Transverse colon (tissue), 4 donors: ENCODE measurements at regions not wholly inside any gene's neighbourhood (a gene's known extent, or its start where the extent isn't known, plus 50 kb on each side); places are given as distances from the start of the nearest gene placed in this dataset.

Source experiments
- POLR2A ChIP-seq: fragments of 450-650 bp; IDR thresholded peaks from one replicate; pipeline ENCODE4 v1.6.1; 2016; ENCODE audit warnings: antibody characterized with exemption, mild to moderate bottlenecking, moderate library complexity
- POLR2AphosphoS5 ChIP-seq, 3 donors: sonication (generic); formaldehyde crosslinking; IDR thresholded peaks; one replicate each; pipeline ENCODE4 v1.6.1; 2016; ENCODE audit warnings: antibody characterized with exemption in 3 of 3
- TF ChIP-seq, protein P1 (sequence below), 5 experiments: fragments of 200-600 bp in 3 of 5; fragments of 450-650 bp in 2 of 5; sonication (generic) in 3 of 5; IDR thresholded peaks; 1 replicate in 2 of 5; 2 replicates in 3 of 5; pipeline ENCODE4 v1.5.1; 2016 to 2017; ENCODE audit warnings: antibody characterized with exemption in 5 of 5, inconsistent platforms in 3 of 5, mild to moderate bottlenecking in 2 of 5, moderate library complexity in 1 of 5

DNA sequence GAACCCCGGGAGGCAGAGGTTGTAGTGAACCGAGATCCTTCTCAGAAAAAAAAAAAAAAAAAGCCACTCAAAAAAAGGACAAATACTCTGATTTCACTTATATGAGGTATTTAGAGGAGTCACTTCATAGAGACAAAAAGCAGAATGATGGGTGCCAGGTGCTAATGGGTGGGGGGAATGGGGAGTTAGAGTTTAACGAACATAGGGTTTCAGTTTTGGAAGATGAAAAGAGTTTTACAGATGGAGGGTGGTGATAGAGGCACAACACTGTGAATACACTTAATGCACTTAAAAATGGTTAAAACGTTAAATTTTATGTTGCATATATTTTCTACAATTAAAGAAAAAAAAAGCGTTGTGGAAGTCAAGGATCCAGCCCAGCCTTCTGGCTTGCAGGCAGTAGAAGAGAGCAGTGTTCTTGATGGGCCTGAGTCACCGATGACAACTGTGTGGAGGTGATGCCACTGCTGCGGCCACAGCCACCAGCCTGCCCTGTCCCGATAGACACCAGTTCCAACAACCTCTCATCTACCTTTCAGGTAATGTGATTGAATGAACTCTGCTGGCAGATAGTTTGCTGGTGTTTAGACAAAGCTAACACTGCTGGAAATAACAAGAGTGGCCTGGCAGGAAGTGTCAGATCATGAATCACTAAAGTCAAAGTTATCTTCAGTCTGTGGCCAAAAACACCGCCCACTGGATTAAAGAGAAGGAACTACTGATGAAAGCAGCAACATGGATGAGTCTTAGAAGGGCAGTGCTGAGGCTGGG lies 49.9 kb upstream of the COX10 start:
- TF ChIP-seq, protein P1, sequence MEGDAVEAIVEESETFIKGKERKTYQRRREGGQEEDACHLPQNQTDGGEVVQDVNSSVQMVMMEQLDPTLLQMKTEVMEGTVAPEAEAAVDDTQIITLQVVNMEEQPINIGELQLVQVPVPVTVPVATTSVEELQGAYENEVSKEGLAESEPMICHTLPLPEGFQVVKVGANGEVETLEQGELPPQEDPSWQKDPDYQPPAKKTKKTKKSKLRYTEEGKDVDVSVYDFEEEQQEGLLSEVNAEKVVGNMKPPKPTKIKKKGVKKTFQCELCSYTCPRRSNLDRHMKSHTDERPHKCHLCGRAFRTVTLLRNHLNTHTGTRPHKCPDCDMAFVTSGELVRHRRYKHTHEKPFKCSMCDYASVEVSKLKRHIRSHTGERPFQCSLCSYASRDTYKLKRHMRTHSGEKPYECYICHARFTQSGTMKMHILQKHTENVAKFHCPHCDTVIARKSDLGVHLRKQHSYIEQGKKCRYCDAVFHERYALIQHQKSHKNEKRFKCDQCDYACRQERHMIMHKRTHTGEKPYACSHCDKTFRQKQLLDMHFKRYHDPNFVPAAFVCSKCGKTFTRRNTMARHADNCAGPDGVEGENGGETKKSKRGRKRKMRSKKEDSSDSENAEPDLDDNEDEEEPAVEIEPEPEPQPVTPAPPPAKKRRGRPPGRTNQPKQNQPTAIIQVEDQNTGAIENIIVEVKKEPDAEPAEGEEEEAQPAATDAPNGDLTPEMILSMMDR (IDR thresholded peaks at IDR 0.05), result no peak
- TF ChIP-seq POLR2AphosphoS5 (IDR thresholded peaks at IDR 0.05) (no peak), POLR2A (no peak)
